GM12892 (cell line): ENCODE measurements at regions not wholly inside any gene's neighbourhood (a gene's known extent, or its start where the extent isn't known, plus 50 kb on each side); places are given as distances from the start of the nearest gene placed in this dataset.

Experiments used
- POLR2A ChIP-seq: IDR thresholded peaks from 2 replicates; pipeline ENCODE4 v1.6.1; 2011; ENCODE audit warnings: low read depth, low read length, control low read depth
- POLR2AphosphoS5 ChIP-seq: IDR thresholded peaks from 2 replicates; pipeline ENCODE4 v1.6.1; 2011; ENCODE audit warnings: low read depth, low read length, control low read depth

DNA sequence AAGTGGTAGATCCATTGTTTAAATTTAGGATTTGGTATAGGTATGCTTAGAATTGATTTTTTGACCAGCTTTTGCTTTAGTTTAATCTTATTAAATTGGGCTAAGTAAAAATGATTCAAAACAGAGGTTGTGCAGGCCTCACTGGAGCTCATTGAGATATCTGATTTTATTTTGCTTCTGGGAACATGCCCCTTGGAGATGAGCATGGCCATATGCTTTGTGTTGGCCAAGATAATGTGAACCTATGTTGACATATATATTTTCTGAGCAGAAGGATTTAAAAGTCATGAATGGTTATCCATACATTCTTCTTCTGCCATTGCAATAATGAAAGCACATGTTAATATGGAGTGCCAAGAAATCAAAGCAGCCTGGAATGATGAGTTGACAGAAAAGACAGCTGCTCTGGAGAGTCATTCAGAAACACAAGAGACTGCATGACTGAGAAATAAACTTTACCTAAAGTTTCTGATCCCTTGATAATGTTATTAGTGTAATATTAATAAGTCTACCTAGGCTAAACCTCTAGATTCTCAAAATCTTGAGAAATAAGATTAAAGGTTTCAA, 489.7 kb upstream of the GNPDA2 start:
- TF ChIP-seq POLR2AphosphoS5 (no peak), POLR2A (no peak)
